ENCODE measurements at regions not wholly inside any gene's neighbourhood (a gene's known extent, or its start where the extent isn't known, plus 50 kb on each side); places are given as distances from the start of the nearest gene placed in this dataset.

- TF ChIP-seq RAD21 (IDR thresholded peaks at IDR 0.05; ENCODE audit: low read depth): no peak
- TF ChIP-seq CEBPB (IDR thresholded peaks at IDR 0.05): no peak
- no peak for TF ChIP-seq YY1 (IDR thresholded peaks at IDR 0.05; ENCODE audit: low read depth)
- no peak for TF ChIP-seq REST (IDR thresholded peaks at IDR 0.05; ENCODE audit: low read depth)
- no peak for TF ChIP-seq CREB1 (IDR thresholded peaks at IDR 0.05; ENCODE audit: low read depth)
- TF ChIP-seq TAF1 (IDR thresholded peaks at IDR 0.05; ENCODE audit: low read depth): no peak
- TF ChIP-seq EGR1 (IDR thresholded peaks at IDR 0.05): no peak
- no peak for TF ChIP-seq USF1 (IDR thresholded peaks at IDR 0.05)
- TF ChIP-seq EP300 (IDR thresholded peaks at IDR 0.05; ENCODE audit: borderline replicate concordance): no peak
- no peak for TF ChIP-seq ZBTB7A (IDR thresholded peaks at IDR 0.05; ENCODE audit: low read depth)
- TF ChIP-seq NFIC (IDR thresholded peaks at IDR 0.05): no peak
- no peak for TF ChIP-seq TCF12 (IDR thresholded peaks at IDR 0.05; ENCODE audit: low read depth)
- no peak for TF ChIP-seq MAX (IDR thresholded peaks at IDR 0.05)
- TF ChIP-seq TEAD4 (IDR thresholded peaks at IDR 0.05): no peak
These were observed 191.6 kb downstream of the DUSP6 start for GRCh38 chr12:89160716-89161123.

- TF ChIP-seq ZBTB7A (IDR thresholded peaks at IDR 0.05; ENCODE audit: low read depth) (no peak), FOXM1 (IDR thresholded peaks at IDR 0.05; ENCODE audit: borderline replicate concordance, low read depth) (no peak), TCF12 (IDR thresholded peaks at IDR 0.05; ENCODE audit: low read depth) (no peak)
These were observed 194.9 kb downstream of the DUSP6 start for GRCh38 chr12:89157413-89157812.

GRCh38 chr12:89156862-89157262 lies 195.4 kb downstream of the DUSP6 start:
- TF ChIP-seq EP300 (IDR thresholded peaks at IDR 0.05; ENCODE audit: borderline replicate concordance) (no peak), TAF1 (IDR thresholded peaks at IDR 0.05; ENCODE audit: low read depth) (no peak), REST (IDR thresholded peaks at IDR 0.05; ENCODE audit: low read depth) (no peak), YY1 (IDR thresholded peaks at IDR 0.05; ENCODE audit: low read depth) (no peak), ZBTB7A (IDR thresholded peaks at IDR 0.05; ENCODE audit: low read depth) (no peak), TEAD4 (IDR thresholded peaks at IDR 0.05) (no peak), CEBPB (IDR thresholded peaks at IDR 0.05) (no peak), FOXM1 (IDR thresholded peaks at IDR 0.05; ENCODE audit: borderline replicate concordance, low read depth) (no peak), RAD21 (IDR thresholded peaks at IDR 0.05; ENCODE audit: low read depth) (no peak), EGR1 (IDR thresholded peaks at IDR 0.05) (no peak), MAX (IDR thresholded peaks at IDR 0.05) (no peak), NFIC (IDR thresholded peaks at IDR 0.05) (no peak), CREB1 (IDR thresholded peaks at IDR 0.05; ENCODE audit: low read depth) (no peak), USF1 (IDR thresholded peaks at IDR 0.05) (no peak), TCF12 (IDR thresholded peaks at IDR 0.05; ENCODE audit: low read depth) (no peak)

- TF ChIP-seq ZBTB7A (IDR thresholded peaks at IDR 0.05; ENCODE audit: low read depth): no peak
- no peak for TF ChIP-seq EGR1 (IDR thresholded peaks at IDR 0.05)
- no peak for TF ChIP-seq CREB1 (IDR thresholded peaks at IDR 0.05; ENCODE audit: low read depth)
- no peak for TF ChIP-seq TEAD4 (IDR thresholded peaks at IDR 0.05)
- TF ChIP-seq CEBPB (IDR thresholded peaks at IDR 0.05): no peak
- no peak for TF ChIP-seq TAF1 (IDR thresholded peaks at IDR 0.05; ENCODE audit: low read depth)
- TF ChIP-seq MAX (IDR thresholded peaks at IDR 0.05): no peak
- TF ChIP-seq TCF12 (IDR thresholded peaks at IDR 0.05; ENCODE audit: low read depth): no peak
- TF ChIP-seq REST (IDR thresholded peaks at IDR 0.05; ENCODE audit: low read depth): no peak
- no peak for TF ChIP-seq FOXM1 (IDR thresholded peaks at IDR 0.05; ENCODE audit: borderline replicate concordance, low read depth)
- TF ChIP-seq EP300 (IDR thresholded peaks at IDR 0.05; ENCODE audit: borderline replicate concordance): no peak
These were observed 196.0 kb downstream of the DUSP6 start for GRCh38 chr12:89156340-89156739.
